HepG2 (cell line): ENCODE measurements at regions not wholly inside any gene's neighbourhood (a gene's known extent, or its start where the extent isn't known, plus 50 kb on each side); places are given as distances from the start of the nearest gene placed in this dataset.
"Not testable (repeated sequence)": the region's sequence is repeated elsewhere in the genome, so short reads cannot be mapped to it uniquely, and the experiment has no call there.

Source experiments
- ATAC-seq: fragments of 200-7000 bp; cut with Tn5 transposase; 3 replicates; pipeline ENCODE4 v1.9.1; 2020; ENCODE audit warnings: mild to moderate bottlenecking, moderate library complexity
- BruUV-seq: library from RNA; stranded (reverse); fragments of 400-500 nt; replicated peaks from 2 replicates; lab custom pipeline; 2021; lab: Mats Ljungman, UMichigan
- CTCF ChIA-PET: fragments of 300-600 bp; formaldehyde crosslinking; extraction: SDS; loops from one replicate; lab custom pipeline; 2021; ENCODE audit warnings: low total read pairs, inconsistent platforms, low intra/inter-chr PET ratio; lab: Yijun Ruan, JAX
- POLR2A ChIA-PET: fragments of 350-600 bp; sonication (Branson Sonifier 250); formaldehyde crosslinking; loops from one replicate; lab custom pipeline; 2020; ENCODE audit warnings: antibody characterized with exemption, inconsistent platforms; lab: Yijun Ruan, JAX
- DNase-seq: peaks from one replicate; pipeline ENCODE4 v3.0.0-alpha.2; 2015; ENCODE audit warnings: low spot score
- FAIRE-seq: peaks from 3 replicates; lab custom pipeline; 2011; peaks lifted over from hg19 to GRCh38; lab: Jason Lieb, UNC
- H2AFZ ChIP-seq: one replicate; pipeline ENCODE4 v1.6.1; 2011; ENCODE audit warnings: low read length, inconsistent platforms
- H3K27ac ChIP-seq: fragments of 300-600 bp; 3 replicates; pipeline ENCODE4 v1.8.0; 2011; ENCODE audit warnings: mixed run types, mild to moderate bottlenecking, mixed read lengths, low read length, inconsistent platforms; ENCODE audit not compliant: insufficient read depth; ENCODE audit errors: extremely low read length
- H3K27me3 ChIP-seq, 2 experiments: fragments of 200-600 bp in 1 of 2; 2 replicates in 1 of 2; 3 replicates in 1 of 2; pipeline versions ENCODE4 v1.6.0 to v1.8.0; 2011; ENCODE audit warnings: low read length in 2 of 2, mild to moderate bottlenecking in 2 of 2, moderate library complexity in 2 of 2, inconsistent platforms in 1 of 2; ENCODE audit not compliant: insufficient read depth in 2 of 2, control insufficient read depth in 1 of 2
- H3K36me3 ChIP-seq, 2 experiments: fragments of 200-600 bp in 1 of 2; replicated peaks in 1 of 2; 2 replicates in 1 of 2; 3 replicates in 1 of 2; pipeline versions ENCODE4 v1.5.1 to v1.8.0; 2011; ENCODE audit warnings: low read length in 2 of 2, inconsistent platforms in 1 of 2; ENCODE audit not compliant: insufficient read depth in 2 of 2, control insufficient read depth in 1 of 2
- H3K4me1 ChIP-seq: 2 replicates; pipeline ENCODE4 v1.5.1; 2012; ENCODE audit warnings: low read length, inconsistent platforms; ENCODE audit not compliant: insufficient read depth
- H3K4me2 ChIP-seq: 2 replicates; pipeline ENCODE4 v1.6.0; 2011; ENCODE audit warnings: low read depth, low read length, inconsistent platforms
- H3K4me3 ChIP-seq, 3 experiments: fragments of 200-600 bp in 1 of 3; sonication (generic), shearing (Covaris generic) in 1 of 3; replicated peaks in 1 of 3; 2 replicates each; pipeline ENCODE4 v1.5.1; 2011 to 2016; ENCODE audit warnings: low read length in 3 of 3, inconsistent platforms in 2 of 3, low read depth in 2 of 3, mild to moderate bottlenecking in 2 of 3, control low read depth in 1 of 3, mixed read lengths in 1 of 3; ENCODE audit not compliant: insufficient read depth in 1 of 3
- H3K79me2 ChIP-seq: one replicate; pipeline ENCODE4 v1.6.1; 2011; ENCODE audit warnings: low read length, inconsistent platforms; ENCODE audit not compliant: insufficient read depth
- H3K9ac ChIP-seq: 2 replicates; pipeline ENCODE4 v1.6.0; 2011; ENCODE audit warnings: mild to moderate bottlenecking, low read depth, low read length, inconsistent platforms; ENCODE audit not compliant: insufficient read depth
- H3K9me3 ChIP-seq: 2 replicates; pipeline ENCODE4 v1.5.1; 2012; ENCODE audit warnings: mild to moderate bottlenecking, low read length
- H4K20me1 ChIP-seq: 2 replicates; pipeline ENCODE4 v1.6.0; 2011; ENCODE audit warnings: inconsistent platforms, mild to moderate bottlenecking, low read length, moderate library complexity; ENCODE audit not compliant: insufficient read depth
- FOXA1 ChIP-seq, 2 experiments: fragments of 450-650 bp in 1 of 2; sonication (generic) in 1 of 2; formaldehyde crosslinking in 1 of 2; IDR thresholded peaks; 2 replicates each; pipeline versions ENCODE4 v1.4.0 to v1.6.1; 2016 to 2020; ENCODE audit warnings: missing genetic modification reagents in 1 of 2
- GATAD2A ChIP-seq: IDR thresholded peaks from 2 replicates; pipeline ENCODE4 v1.6.1; 2016
- ISL2 ChIP-seq: sonication (generic); formaldehyde crosslinking; IDR thresholded peaks from 2 replicates; pipeline ENCODE4 v1.5.0; 2020; ENCODE audit warnings: missing genetic modification reagents
- PRDM15 ChIP-seq: sonication (generic); formaldehyde crosslinking; IDR thresholded peaks from 2 replicates; pipeline ENCODE4 v1.4.0; 2020; ENCODE audit warnings: missing genetic modification reagents
- SOX13 ChIP-seq, 3 experiments: fragments of 450-650 bp in 1 of 3; sonication (generic) in 1 of 3; formaldehyde crosslinking in 1 of 3; IDR thresholded peaks in 2 of 3; conservative IDR thresholded peaks in 1 of 3; 2 replicates each; pipeline versions ENCODE4 v1.5.0 to v1.6.1; 2016 to 2020; ENCODE audit warnings: antibody characterized with exemption in 1 of 3, mild to moderate bottlenecking in 1 of 3, missing compliant biosample characterization in 1 of 3, missing genetic modification reagents in 1 of 3, moderate library complexity in 1 of 3
- TFDP1 ChIP-seq: IDR thresholded peaks from 2 replicates; pipeline ENCODE4 v1.6.1; 2016; ENCODE audit warnings: missing compliant biosample characterization, missing genetic modification reagents, borderline replicate concordance
- ZNF256 ChIP-seq: sonication (generic); formaldehyde crosslinking; conservative IDR thresholded peaks from 2 replicates; pipeline ENCODE4 v1.4.0; 2020; ENCODE audit warnings: missing genetic modification reagents
- ZNF318 ChIP-seq: sonication (generic); formaldehyde crosslinking; IDR thresholded peaks from 2 replicates; pipeline ENCODE4 v1.4.0; 2020; ENCODE audit warnings: mild to moderate bottlenecking, missing genetic modification reagents
- ZNF816 ChIP-seq: sonication (generic); formaldehyde crosslinking; IDR thresholded peaks from 2 replicates; pipeline ENCODE4 v1.8.0; 2022; ENCODE audit warnings: missing genetic modification reagents, mild to moderate bottlenecking, borderline replicate concordance
- WGBS: methylation state at CpG from one replicate; pipeline ENCODE4 v1.1.6; 2017; ENCODE audit warnings: low lambda C conversion rate; 5-methylcytosine and 5-hydroxymethylcytosine counted together
- in situ Hi-C: cut with HindIII; loops from 2 replicates; pipeline ENCODE4 v1.10.0; 2017; ENCODE audit warnings: low pct_unique_long_range_greater_than_20kb; ENCODE audit not compliant: extremely low pct_ligation_motif_present
- intact Hi-C: fragments of 100-400 bp; cut with micrococcal nuclease; formaldehyde crosslinking; loops from one replicate; pipeline ENCODE4 v1.10.0; 2022; ENCODE audit not compliant: unreplicated experiment

- TF ChIP-seq SOX13 (IDR thresholded peaks at IDR 0.05) (no peak), SOX13 (CRISPR knock-in tag; conservative IDR thresholded peaks at IDR 0.05 in 1 of 2, IDR thresholded peaks at IDR 0.05 in 1 of 2) (peak in 1 of 2 experiments; percentile 70; a peak in 2 of 4 replicates), ISL2 (CRISPR knock-in tag) (peak; percentile 55), GATAD2A (CRISPR knock-in tag) (peak; percentile 76; the same call in 1 of the 2 replicates), PRDM15 (CRISPR knock-in tag) (peak; percentile 95), ZNF256 (CRISPR knock-in tag) (0 out of 2 replicates have a peak, but pooled peaks have one; percentile 32), TFDP1 (0 out of 2 replicates have a peak, but pooled peaks have one; percentile 16), ZNF318 (CRISPR knock-in tag) (no peak), ZNF816 (no peak), FOXA1 (IDR thresholded peaks at IDR 0.05) (peak; percentile 46; the same call in 1 of the 2 replicates), FOXA1 (CRISPR knock-in tag; IDR thresholded peaks at IDR 0.05) (peak; percentile 40; the same call in 1 of the 2 replicates)
Observed at GRCh38 chr21:39071623-39072214, 111.5 kb downstream of the PSMG1 start (continued).

- H4K20me1 ChIP-seq, H2AFZ ChIP-seq, H3K27ac ChIP-seq, H3K9ac ChIP-seq, H3K9me3 ChIP-seq, H3K79me2 ChIP-seq, CTCF ChIA-PET, ATAC-seq, H3K4me3 ChIP-seq, intact Hi-C loops, H3K4me2 ChIP-seq, POLR2A ChIA-PET, FAIRE-seq, BruUV-seq, H3K27me3 ChIP-seq, in situ Hi-C loops, DNase-seq, H3K36me3 ChIP-seq: not testable (repeated sequence)
- WGBS: 92% methylated on average over 3 of the region's 3 CpGs
- peaks cover 36% of the 10 kb centered on the region for H3K4me1 ChIP-seq
Observed at GRCh38 chr21:39069856-39070255, 113.4 kb downstream of the PSMG1 start.
